EH (cell line): ENCODE measurements at regions not wholly inside any gene's neighbourhood (a gene's known extent, or its start where the extent isn't known, plus 50 kb on each side); places are given as distances from the start of the nearest gene placed in this dataset.

Experiments used
- DNase-seq: peaks from one replicate; pipeline ENCODE4 v3.0.0-alpha.2; 2015; ENCODE audit warnings: low read depth

GRCh38 chr11:110921742-110922521 lies 209.7 kb upstream of the ARHGAP20 start:
- peak; percentile 31 for DNase-seq

DNA sequence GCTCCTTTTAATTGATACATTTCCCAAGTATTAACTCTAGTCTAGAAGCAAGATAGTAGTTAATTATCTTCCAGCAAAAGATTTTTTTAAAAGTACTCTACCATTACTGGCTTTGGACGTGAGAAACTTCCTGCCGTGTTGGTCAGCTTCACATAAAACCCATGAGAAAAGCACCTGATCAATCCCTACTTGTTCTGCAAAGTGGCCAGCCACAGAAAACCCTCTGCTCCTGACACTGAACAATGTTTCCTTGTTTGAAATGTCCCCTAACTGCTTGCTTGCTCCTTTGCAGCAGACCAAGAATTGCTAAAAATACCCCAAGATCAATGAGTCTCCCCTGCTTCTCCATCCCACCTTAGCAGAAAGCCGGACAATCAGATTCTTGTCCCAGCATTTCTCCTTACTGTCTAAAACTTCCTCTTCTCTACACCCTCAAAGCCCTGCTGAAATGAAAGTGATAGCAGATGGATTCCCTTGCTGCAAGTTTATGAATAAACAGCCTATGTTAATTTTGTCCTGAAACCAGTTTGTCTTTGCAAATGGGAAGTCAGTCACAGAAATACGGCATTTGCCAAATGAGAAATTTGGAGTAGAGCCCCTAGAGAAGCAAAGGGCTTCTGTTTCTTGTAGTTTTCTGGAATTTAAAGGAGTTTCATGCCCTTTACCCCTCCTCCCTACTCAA lies 207.1 kb upstream of the ARHGAP20 start:
- no peak for DNase-seq

- DNase-seq, result no peak
Measured at GRCh38 chr11:110918351-110918750, 206.1 kb upstream of the ARHGAP20 start.

DNA sequence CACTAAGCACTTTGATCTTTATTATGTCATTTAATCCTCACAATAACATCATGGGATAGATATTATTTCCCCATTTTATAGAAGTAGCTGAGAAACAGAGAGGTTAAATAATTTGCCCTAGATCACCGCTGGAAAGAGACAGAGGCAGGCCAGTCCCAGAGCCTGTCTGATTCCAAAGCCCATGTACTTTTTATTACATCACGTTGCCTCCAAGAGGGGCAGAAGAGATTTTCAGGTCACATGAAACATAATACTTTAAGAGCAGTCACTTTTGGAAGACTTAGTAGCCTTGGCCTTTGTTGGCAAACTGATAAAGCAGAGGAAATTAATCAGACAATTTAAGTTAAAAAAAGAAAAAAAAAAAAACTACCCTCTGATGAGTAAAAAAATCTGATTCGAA lies 200.2 kb upstream of the ARHGAP20 start:
- no peak for DNase-seq

DNA sequence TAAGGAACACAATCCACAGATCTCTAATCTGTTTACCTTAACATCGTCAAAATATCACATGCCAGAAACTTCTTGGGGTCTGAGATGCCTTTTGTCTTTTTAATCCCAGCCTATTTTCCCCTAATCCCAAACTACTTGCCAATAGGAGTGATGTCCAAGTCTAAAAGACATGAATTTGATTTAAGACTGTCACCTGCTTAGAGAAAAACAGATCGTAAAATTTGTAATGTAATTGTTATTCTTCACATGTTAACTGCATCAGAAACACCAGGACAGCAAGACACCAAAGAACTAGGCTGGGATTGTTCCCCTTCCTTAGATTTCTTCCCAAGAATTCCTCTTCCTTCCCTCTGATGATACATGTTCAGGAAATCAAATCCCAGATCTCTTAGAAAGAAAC lies 198.1 kb upstream of the ARHGAP20 start:
- DNase-seq, result no peak

GRCh38 chr11:110909336-110909735 lies 197.1 kb upstream of the ARHGAP20 start:
- no peak for DNase-seq

DNA sequence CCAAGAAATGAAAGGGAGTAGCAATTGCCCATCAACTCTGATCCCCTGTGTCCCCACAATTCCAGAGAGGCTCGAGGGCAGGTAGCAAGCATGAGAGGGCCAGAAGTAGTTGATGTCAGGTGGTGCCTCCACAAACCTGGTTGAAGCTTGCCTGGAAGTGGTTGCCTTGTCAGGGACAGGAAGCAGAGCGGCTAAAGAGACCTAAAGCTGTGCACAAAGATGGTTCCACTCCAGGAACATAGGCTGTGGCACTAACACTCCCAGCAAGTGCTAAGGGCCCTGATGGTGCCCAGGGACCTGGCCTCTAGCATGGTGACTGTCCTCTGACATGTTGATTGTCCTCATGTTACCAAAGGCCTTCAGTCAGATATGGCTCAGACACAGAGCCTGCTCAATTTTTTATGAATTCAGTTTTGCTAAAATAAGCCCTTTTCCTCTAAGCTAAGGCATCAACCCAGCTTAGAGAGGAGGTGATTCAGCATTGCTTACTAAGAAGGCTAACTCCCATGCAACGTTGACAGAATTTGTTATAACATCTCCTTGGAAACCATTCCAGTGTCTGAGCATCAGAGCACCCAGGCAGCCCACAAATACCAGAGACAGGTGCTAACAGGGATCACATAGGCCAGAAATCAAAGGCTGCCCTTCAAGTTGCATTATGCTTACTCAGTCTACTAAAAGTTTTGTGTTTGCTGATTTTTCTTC lies 196.3 kb upstream of the ARHGAP20 start:
- DNase-seq, result peak; percentile 65

DNA sequence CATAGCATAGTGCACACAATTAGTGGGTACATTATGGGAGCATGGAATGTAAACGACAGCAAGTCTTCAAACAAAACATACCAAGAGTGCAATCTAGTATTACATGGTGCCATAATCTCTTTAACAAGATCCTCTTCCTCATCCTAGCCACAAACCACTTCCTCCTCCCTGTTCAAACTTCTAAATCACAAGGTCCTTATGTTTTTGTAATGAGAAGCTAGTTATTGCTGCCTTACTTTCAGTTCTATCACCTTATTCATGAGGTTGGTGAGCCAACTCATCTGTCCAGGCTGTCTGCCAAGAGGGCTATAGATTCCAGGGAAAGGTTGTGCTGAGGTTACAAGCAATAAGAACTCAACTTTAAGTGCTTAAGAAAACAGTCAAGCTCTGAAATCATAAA lies 195.4 kb upstream of the ARHGAP20 start:
- peak; percentile 89 for DNase-seq

DNA sequence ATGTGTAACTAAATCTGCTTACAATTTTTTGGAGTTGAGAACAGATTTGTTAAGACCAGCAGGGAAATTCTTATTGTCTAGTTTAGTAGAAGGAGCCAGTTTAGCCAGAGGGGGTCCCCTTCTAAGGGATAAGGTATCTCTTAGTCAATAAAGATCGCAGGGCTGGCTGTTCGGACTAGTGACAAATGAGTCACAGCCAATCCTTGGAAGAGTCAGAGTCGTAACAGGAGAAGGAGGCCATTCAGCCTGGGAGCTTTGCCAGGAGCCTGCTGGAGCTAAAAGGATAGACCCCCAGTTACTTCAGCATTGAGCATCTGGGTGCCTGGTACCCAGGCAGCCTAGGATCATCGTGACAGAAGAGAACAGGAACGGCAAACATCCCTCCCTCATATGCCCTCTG lies 191.6 kb upstream of the ARHGAP20 start:
- peak; percentile 59 for DNase-seq

GRCh38 chr11:110903378-110903777 lies 191.1 kb upstream of the ARHGAP20 start:
- no peak for DNase-seq

- DNase-seq, result no peak
Measured at GRCh38 chr11:110901441-110901840, 189.2 kb upstream of the ARHGAP20 start.

DNA sequence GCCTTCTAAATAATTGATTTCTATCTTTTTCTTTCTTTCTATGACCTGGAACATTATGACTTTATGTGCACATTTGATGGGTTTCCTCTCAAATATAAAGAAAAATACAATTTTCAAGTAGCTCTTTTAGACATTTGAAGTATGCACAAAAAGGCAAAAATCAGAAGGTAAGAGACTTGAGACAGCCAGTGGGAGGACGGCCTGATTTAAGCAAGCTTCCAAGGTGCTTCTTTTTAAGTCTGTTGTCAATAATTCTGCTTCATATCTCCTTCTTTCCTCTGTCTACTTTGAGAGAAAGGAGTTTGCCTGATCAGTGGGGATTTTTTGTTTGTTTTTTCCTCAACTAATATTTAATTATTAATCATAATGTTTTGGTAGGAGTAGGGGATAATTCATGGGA lies 188.2 kb upstream of the ARHGAP20 start:
- DNase-seq, result no peak

DNA sequence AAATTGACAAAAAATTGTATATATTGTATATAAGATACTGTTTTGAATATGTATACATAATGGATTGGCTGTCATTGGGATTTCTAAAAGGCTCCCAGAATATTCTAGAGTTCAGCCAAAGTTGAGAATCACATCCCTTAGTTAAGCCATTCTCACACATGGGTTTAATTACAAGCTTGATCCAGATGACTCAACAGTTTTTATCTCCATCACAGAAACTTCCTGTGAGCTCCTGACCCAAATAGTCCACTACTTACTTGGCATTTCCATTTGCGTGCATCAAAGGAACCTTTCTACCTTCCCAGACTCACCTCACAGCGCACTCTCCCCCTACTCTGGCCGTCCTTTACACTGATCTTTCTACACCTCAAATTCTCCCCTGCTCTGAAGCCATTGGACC lies 184.8 kb upstream of the ARHGAP20 start:
- DNase-seq, result peak; percentile 79

DNA sequence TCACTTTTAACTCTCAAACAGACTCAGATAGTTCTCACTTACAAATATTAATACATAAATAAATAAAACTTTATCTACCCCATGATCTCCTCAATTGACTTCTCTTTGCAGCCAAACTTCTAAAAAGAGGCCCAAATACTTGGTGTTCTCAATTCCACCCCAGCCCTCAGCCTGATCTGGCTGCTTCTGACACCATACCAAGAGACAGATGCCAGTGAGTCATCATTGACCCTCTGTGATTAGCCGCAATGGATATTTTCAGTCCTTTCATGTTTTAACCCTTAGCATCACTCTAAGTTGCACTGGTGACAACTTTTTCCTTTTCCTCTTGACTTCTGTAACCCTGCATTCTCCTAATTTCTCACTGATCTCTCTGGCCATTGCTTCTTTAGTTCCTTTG lies 184.1 kb upstream of the ARHGAP20 start:
- DNase-seq, result peak; percentile 84

- DNase-seq, result no peak
Measured at GRCh38 chr11:110894224-110894623, 182.0 kb upstream of the ARHGAP20 start.

DNA sequence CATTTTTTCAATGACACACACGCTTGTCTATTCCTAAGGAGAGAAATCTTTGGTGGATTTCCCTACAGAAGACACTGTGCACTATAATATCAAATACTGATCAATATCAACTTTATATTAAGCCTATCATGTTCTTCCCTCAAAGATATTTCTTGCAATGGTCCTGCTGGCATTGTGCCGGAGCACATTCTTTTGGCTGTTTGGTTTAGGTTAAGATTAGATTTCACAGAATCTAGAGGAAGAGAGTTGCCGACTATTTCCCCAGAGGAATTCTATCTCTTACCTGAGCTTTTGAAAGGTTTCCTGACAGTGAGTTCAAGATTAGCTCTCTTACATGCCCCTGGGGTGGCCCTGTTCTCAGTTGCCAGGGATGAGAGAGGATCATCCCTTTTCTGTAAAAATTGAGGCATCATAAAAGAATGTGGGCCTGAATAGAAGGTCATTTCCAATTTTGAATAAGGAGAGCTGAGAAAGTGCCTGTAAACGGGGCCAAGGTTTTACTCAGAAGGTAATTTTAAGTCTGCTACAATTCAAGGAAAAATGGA lies 180.6 kb upstream of the ARHGAP20 start:
- DNase-seq, result no peak

- DNase-seq, result peak; percentile 40
Measured at GRCh38 chr11:110891411-110891810, 179.2 kb upstream of the ARHGAP20 start.

GRCh38 chr11:110890995-110891394 lies 178.8 kb upstream of the ARHGAP20 start:
- DNase-seq, result no peak

DNA sequence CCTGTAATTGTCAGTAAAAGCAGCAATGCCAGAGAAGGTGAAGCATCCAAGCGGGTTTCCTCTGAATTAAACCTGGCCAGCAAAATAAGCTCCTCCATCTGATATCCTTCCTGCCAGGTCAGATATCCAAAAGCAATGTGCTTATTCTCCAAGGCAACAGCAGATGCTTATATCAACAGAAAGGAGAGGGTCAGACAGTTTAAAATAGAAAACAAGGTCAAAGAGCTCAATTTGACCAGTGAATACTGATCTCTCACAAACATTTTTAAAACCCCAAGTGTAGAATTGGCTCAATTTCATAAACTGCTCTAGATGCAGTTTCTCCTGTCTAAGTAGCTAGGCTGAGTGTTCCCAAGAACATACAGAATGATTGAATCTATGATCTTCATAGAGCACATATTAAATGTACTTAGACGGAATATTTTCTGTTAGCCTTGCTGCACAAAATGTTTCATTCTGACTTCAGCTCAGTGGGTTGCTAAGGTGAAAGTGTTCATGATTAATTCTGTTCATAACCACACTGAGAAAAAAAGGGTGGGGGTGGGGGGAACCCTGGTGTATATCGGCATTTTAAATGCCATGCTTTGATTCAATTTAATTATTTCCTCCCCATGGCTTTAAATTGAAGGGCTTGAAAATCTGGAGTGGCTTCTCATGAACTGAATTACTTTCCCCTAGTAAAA lies 174.2 kb upstream of the ARHGAP20 start:
- DNase-seq, result no peak

DNA sequence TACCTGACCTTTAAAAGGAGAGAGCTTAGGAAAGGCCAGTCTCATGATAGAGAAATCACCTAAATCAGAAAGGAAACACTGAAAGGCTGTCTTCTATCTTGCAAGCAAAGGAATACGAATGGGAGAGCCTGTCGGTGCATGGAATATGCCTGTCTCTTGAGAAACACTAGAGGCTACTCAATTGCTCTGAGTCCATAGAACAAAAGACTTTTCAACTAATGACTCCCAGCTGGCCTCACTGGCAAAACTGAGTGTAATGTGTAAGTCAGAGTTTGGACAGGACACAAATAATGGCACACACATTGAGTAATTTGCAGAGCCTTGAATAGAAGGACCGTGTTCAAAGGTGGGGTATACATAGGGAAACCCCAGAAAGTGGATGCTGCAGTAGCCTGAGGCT lies 171.0 kb upstream of the ARHGAP20 start:
- no peak for DNase-seq

- no peak for DNase-seq
Measured at GRCh38 chr11:110878513-110878912, 166.3 kb upstream of the ARHGAP20 start.

DNA sequence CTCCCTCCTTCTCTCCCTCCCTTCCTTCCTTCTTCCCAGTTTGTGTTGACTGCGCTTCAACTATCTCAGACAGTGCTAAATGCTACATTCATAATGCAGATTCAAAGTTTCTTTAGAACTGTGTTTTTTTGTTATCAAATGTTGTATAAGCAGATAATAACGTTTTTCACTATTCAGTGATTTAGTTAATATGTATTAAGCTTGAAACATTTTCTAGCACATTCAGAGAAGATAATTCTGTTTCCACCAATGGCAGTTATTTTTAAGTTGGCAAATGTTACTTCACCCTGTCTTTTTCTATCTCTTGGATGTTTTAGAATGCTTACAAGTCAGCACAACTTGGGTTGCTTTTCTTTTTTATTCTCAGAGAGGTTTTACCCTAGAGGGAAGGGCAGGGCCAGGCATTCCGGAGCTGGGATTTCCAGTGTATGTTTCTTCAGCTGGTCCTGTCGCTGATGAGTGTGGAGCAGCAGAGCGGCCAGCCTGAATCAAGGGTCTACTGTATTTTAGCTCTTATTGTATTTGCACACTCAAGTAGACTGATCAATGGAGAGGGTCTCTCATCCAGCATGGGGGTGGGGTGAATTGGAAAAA lies 162.3 kb upstream of the ARHGAP20 start:
- DNase-seq, result no peak
